ENCODE measurements at regions not wholly inside any gene's neighbourhood (a gene's known extent, or its start where the extent isn't known, plus 50 kb on each side); places are given as distances from the start of the nearest gene placed in this dataset.

GRCh38 chr5:99348597-99348996, 419.8 kb upstream of the CHD1 start:
- no peak for ATAC-seq
- CTCF ChIA-PET, result no interaction called here
- peaks cover 15% of the 10 kb centered on the region for H3K36me3 Mint-ChIP-seq

More at GRCh38 chr5:99348597-99348996, 419.8 kb upstream of the CHD1 start:
- no peak for TF ChIP-seq ZNF219 (CRISPR knock-in tag; IDR thresholded peaks at IDR 0.05; ENCODE audit: borderline replicate concordance)
- TF ChIP-seq SP1 (CRISPR knock-in tag; conservative IDR thresholded peaks at IDR 0.05), result no peak
- no peak for TF ChIP-seq HMGXB4 (CRISPR knock-in tag; IDR thresholded peaks at IDR 0.05)
- no peak for TF ChIP-seq PRDM15 (CRISPR knock-in tag; IDR thresholded peaks at IDR 0.05)
- TF ChIP-seq NR3C1 (CRISPR knock-in tag; conservative IDR thresholded peaks at IDR 0.05; ENCODE audit: low read depth), result no peak
- no peak for TF ChIP-seq ARID4B (CRISPR knock-in tag; IDR thresholded peaks at IDR 0.05; ENCODE audit: borderline replicate concordance)
- TF ChIP-seq JUN (CRISPR knock-in tag; IDR thresholded peaks at IDR 0.05), result no peak
- TF ChIP-seq CTCF (IDR thresholded peaks at IDR 0.05), result no peak
- TF ChIP-seq FOXK1 (CRISPR knock-in tag; IDR thresholded peaks at IDR 0.05), result no peak
- TF ChIP-seq ATF2 (CRISPR knock-in tag; IDR thresholded peaks at IDR 0.05; ENCODE audit: borderline replicate concordance, low read depth), result no peak
- no peak for TF ChIP-seq ZNF281 (CRISPR knock-in tag; IDR thresholded peaks at IDR 0.05)
- TF ChIP-seq OVOL2 (CRISPR knock-in tag; IDR thresholded peaks at IDR 0.05; ENCODE audit: borderline replicate concordance), result no peak
- no peak for TF ChIP-seq NR1H2 (CRISPR knock-in tag; IDR thresholded peaks at IDR 0.05)
- no peak for TF ChIP-seq CREM (CRISPR knock-in tag; IDR thresholded peaks at IDR 0.05)
- TF ChIP-seq CREB1 (CRISPR knock-in tag; IDR thresholded peaks at IDR 0.05), result no peak
- no peak for TF ChIP-seq GRHL2 (CRISPR knock-in tag; IDR thresholded peaks at IDR 0.05; ENCODE audit: insufficient replicate concordance, severe bottlenecking)
- TF ChIP-seq HMGA2 (CRISPR knock-in tag; IDR thresholded peaks at IDR 0.05), result no peak
- H3K27ac Mint-ChIP-seq, result no peak overlapping the region
- no peak for DNase-seq (ENCODE audit: low spot score)
- peaks cover 30% of the 10 kb centered on the region for H3K9me3 Mint-ChIP-seq
- no peaks in the 10 kb centered on the region for H3K27me3 Mint-ChIP-seq (ENCODE audit: low read depth)
- POLR2A ChIA-PET, result no interaction called here
- H3K4me3 Mint-ChIP-seq, result no peak overlapping the region
- H3K4me1 Mint-ChIP-seq, result no peaks in the 10 kb centered on the region

Data from WTC11 (cell line).